ENCODE measurements at regions not wholly inside any gene's neighbourhood (a gene's known extent, or its start where the extent isn't known, plus 50 kb on each side); places are given as distances from the start of the nearest gene placed in this dataset.

DNA sequence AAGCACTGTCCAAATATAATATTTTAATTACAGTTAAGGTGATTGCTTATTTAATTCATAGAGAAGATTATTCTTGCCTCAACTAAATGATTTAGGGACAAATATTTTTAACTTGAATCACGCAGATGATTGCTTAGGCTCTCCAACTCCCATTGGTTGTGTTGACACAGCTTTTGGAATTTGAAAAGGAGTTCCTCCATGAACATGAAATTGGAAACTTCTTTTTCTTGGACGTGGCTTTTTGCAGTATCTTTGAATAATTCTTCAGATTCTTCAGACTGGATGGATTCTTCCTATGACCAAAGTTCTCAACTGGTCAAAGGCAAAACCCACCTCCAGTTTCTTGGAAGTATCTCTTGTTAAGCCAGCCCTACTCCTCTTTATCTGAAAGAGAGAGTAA is 456.4 kb upstream of the KLF4 start:
- no peak for TF ChIP-seq POLR2A (IDR thresholded peaks at IDR 0.05)
- no peak for TF ChIP-seq CTCF (IDR thresholded peaks at IDR 0.05)
- TF ChIP-seq EP300 (IDR thresholded peaks at IDR 0.05) = no peak
